ENCODE measurements at regions not wholly inside any gene's neighbourhood (a gene's known extent, or its start where the extent isn't known, plus 50 kb on each side); places are given as distances from the start of the nearest gene placed in this dataset.

DNA sequence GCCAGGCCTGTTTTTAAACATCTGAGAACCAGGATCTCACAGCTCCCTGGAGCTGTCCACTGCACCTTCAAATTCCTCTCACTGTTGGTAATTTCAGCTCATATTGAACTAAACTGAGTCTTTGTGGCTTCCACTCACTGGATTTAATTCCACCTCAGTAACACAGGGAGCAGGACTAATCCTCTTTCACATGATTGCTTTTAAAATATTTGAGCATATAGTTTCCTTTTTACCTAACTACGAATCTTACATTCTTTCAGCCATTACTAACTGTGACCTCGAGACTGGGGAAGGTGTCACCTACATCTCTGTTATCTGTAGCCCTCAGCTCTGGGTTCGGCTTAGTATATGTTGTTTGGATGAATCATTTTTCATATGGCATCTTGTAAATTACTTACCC lies 194.3 kb upstream of the C2CD4B start:
- TF ChIP-seq, protein P1, sequence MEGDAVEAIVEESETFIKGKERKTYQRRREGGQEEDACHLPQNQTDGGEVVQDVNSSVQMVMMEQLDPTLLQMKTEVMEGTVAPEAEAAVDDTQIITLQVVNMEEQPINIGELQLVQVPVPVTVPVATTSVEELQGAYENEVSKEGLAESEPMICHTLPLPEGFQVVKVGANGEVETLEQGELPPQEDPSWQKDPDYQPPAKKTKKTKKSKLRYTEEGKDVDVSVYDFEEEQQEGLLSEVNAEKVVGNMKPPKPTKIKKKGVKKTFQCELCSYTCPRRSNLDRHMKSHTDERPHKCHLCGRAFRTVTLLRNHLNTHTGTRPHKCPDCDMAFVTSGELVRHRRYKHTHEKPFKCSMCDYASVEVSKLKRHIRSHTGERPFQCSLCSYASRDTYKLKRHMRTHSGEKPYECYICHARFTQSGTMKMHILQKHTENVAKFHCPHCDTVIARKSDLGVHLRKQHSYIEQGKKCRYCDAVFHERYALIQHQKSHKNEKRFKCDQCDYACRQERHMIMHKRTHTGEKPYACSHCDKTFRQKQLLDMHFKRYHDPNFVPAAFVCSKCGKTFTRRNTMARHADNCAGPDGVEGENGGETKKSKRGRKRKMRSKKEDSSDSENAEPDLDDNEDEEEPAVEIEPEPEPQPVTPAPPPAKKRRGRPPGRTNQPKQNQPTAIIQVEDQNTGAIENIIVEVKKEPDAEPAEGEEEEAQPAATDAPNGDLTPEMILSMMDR (IDR thresholded peaks at IDR 0.05): no peak
- TF ChIP-seq POLR2A (IDR thresholded peaks at IDR 0.05): no peak
